RWPE2 (cell line): ENCODE measurements at regions not wholly inside any gene's neighbourhood (a gene's known extent, or its start where the extent isn't known, plus 50 kb on each side); places are given as distances from the start of the nearest gene placed in this dataset.
"Not testable (repeated sequence)": the region's sequence is repeated elsewhere in the genome, so short reads cannot be mapped to it uniquely, and the experiment has no call there.

Experiments
- ATAC-seq: fragments of 200-7000 bp; cut with Tn5 transposase; 3 replicates; pipeline ENCODE4 v1.9.1; 2021; ENCODE audit warnings: low read depth
- DNase-seq: peaks from one replicate; pipeline ENCODE4 v3.0.0-alpha.2; 2020; ENCODE audit warnings: low spot score
- H3K27ac ChIP-seq: fragments of 450-650 bp; 2 replicates; pipeline ENCODE4 v1.5.1; 2017; ENCODE audit warnings: mild to moderate bottlenecking; ENCODE audit not compliant: poor library complexity, severe bottlenecking
- H3K27me3 ChIP-seq: fragments of 250-450 bp; sonication (Bioruptor Pico); 2 replicates; pipeline ENCODE4 v1.5.1; 2021; ENCODE audit warnings: mild to moderate bottlenecking, moderate library complexity; ENCODE audit not compliant: insufficient read depth, poor library complexity, severe bottlenecking
- H3K36me3 ChIP-seq: fragments of 250-450 bp; sonication (Bioruptor Pico); 2 replicates; pipeline ENCODE4 v1.5.1; 2020; ENCODE audit warnings: low read depth, mild to moderate bottlenecking, moderate library complexity
- H3K4me1 ChIP-seq: fragments of 250-450 bp; sonication (Bioruptor Pico); 2 replicates; pipeline ENCODE4 v1.5.1; 2021; ENCODE audit warnings: mild to moderate bottlenecking, moderate library complexity; ENCODE audit not compliant: insufficient read depth, poor library complexity, severe bottlenecking
- H3K4me3 ChIP-seq: fragments of 250-450 bp; sonication (Bioruptor Pico); 2 replicates; pipeline ENCODE4 v1.5.1; 2021; ENCODE audit warnings: mild to moderate bottlenecking, moderate library complexity; ENCODE audit not compliant: severe bottlenecking
- H3K9me3 ChIP-seq: fragments of 250-450 bp; sonication (Bioruptor Pico); 2 replicates; pipeline ENCODE4 v1.5.1; 2021; ENCODE audit warnings: mild to moderate bottlenecking, moderate library complexity; ENCODE audit not compliant: severe bottlenecking
- TF ChIP-seq, protein P1 (sequence below): fragments of 450-650 bp; IDR thresholded peaks from one replicate; pipeline ENCODE4 v1.5.1; 2017; ENCODE audit warnings: mild to moderate bottlenecking, moderate library complexity; ENCODE audit not compliant: poor library complexity, severe bottlenecking

DNA sequence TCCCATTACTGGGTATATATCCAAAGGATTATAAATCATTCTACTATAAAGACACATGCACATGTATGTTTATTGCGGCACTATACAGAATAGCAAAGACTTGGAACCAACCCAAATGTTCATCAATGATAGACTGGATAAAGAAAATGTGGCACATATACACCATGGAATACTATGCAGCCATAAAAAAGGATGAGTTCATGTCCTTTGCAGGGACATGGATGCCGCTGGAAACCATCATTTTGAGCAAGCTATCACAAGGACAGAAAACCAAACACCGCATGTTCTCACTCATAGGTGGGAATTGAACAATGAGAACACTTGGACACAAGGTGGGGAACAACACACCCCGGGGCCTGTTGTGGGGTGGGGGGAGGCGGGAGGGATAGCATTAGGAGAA is 57.0 kb upstream of the NEUROD1 start:
- ATAC-seq, H3K36me3 ChIP-seq: not testable (repeated sequence)

DNA sequence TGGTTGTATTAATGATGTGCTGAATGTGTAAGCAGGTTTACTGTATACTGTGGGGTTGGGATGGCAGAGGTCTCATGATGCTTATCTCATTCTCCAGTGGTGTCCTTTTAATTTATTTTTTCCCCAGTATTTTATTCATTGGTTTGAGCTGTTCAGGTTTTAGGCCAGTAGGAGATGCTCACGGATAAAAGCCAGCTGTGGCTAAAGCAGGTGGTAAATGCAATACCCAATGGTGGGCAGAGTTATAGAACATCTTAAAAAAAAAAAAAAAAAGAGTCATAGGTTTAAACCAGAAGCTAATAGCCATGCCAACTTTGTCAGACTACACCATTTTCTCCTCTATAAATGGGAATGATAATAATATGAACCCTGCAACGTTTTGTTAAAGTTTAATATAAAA is 57.8 kb upstream of the NEUROD1 start:
- Histone ChIP-seq H3K4me1 (peaks cover 2% of the 10 kb centered on the region), H3K9me3 (no peaks in the 10 kb centered on the region), H3K27ac (no peak overlapping the region), H3K27me3 (no peaks in the 10 kb centered on the region), H3K4me3 (no peak overlapping the region), H3K36me3 (no peaks in the 10 kb centered on the region)
- no peak for DNase-seq
- ATAC-seq, result 0 out of 3 replicates have a peak, but pooled peaks have one; percentile 31
- TF ChIP-seq, protein P1, sequence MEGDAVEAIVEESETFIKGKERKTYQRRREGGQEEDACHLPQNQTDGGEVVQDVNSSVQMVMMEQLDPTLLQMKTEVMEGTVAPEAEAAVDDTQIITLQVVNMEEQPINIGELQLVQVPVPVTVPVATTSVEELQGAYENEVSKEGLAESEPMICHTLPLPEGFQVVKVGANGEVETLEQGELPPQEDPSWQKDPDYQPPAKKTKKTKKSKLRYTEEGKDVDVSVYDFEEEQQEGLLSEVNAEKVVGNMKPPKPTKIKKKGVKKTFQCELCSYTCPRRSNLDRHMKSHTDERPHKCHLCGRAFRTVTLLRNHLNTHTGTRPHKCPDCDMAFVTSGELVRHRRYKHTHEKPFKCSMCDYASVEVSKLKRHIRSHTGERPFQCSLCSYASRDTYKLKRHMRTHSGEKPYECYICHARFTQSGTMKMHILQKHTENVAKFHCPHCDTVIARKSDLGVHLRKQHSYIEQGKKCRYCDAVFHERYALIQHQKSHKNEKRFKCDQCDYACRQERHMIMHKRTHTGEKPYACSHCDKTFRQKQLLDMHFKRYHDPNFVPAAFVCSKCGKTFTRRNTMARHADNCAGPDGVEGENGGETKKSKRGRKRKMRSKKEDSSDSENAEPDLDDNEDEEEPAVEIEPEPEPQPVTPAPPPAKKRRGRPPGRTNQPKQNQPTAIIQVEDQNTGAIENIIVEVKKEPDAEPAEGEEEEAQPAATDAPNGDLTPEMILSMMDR, result peak; percentile 45

More for the DNA sequence above, 57.0 kb upstream of the NEUROD1 start:
- not testable (repeated sequence) for DNase-seq, H3K4me3 ChIP-seq, H3K27me3 ChIP-seq, H3K4me1 ChIP-seq, H3K9me3 ChIP-seq, H3K27ac ChIP-seq

DNA sequence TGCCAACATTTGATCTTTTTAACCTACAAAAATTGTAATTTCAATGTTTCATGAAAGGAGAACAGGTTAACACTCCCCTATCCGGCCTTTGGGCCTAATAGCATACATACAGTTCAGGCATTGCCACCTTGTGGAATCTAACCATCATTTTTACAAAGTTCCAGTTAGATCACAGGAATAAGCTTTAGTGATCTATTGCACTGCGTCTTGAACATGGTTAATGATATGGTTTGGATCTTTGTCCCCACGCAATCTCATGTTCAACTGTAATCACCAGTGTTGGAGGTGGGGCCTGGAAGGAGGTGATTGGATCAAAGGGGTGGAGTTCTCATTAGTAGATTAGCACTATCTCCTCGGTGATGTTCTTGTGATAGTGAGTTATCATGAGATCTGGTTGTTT is 58.2 kb upstream of the NEUROD1 start:
- no peak for ATAC-seq
- Histone ChIP-seq H3K27ac (no peak overlapping the region), H3K4me1 (peaks cover 6% of the 10 kb centered on the region), H3K27me3 (no peaks in the 10 kb centered on the region), H3K9me3 (no peaks in the 10 kb centered on the region), H3K36me3 (no peaks in the 10 kb centered on the region), H3K4me3 (no peak overlapping the region)
- no peak for DNase-seq
- TF ChIP-seq, protein P1, result no peak

DNA sequence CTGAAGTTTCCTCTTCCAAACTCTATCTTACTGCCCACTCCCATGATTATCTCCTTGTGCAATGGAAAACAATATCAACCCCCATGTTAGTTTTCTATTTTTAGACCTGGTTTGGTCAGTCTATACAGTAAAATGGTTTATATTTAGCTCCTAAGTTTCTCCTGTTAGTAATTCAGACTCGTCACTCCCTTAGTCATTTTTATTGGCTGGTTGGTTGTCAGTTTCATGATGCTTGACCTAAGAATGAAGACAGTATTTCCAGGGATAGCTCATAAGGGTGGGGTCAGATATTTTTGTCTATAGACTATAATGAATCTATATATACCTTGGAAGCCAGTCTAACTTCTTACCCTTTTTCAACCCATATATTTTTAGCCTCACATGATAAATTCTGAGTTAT is 61.4 kb upstream of the NEUROD1 start:
- TF ChIP-seq, protein P1, result no peak

DNA sequence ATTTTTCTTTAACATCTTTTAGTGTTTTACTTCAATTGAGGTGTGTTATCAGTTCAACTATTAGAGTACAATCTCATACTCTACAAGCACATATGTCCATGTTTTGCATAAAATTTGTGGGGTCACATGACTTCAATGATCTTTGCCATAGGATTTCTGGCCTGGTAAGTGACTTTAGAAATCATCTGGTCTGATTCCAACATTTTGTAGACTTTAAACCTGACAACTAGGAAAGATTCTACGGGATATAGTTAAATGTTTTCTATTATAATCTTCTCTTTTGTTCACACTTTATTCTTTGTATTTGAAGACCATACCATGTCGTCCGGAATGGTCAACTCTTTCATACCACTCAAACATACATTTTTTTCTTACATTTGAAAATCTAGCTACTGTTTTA is 62.0 kb upstream of the NEUROD1 start:
- Histone ChIP-seq H3K27ac (no peak overlapping the region), H3K4me1 (peaks cover 6% of the 10 kb centered on the region), H3K4me3 (no peak overlapping the region), H3K27me3 (no peaks in the 10 kb centered on the region), H3K36me3 (no peaks in the 10 kb centered on the region), H3K9me3 (no peaks in the 10 kb centered on the region)
- no peak for DNase-seq
- ATAC-seq, result no peak
- TF ChIP-seq, protein P1, result no peak

More for the DNA sequence above, 61.4 kb upstream of the NEUROD1 start:
- Histone ChIP-seq H3K27ac (no peak overlapping the region), H3K36me3 (no peaks in the 10 kb centered on the region), H3K27me3 (no peaks in the 10 kb centered on the region), H3K4me3 (no peak overlapping the region), H3K9me3 (no peaks in the 10 kb centered on the region), H3K4me1 (peaks cover 6% of the 10 kb centered on the region)
- DNase-seq, result no peak
- ATAC-seq, result peak; percentile 57; the same call in 2 of the 3 replicates
